B cell (primary cell): ENCODE measurements at regions not wholly inside any gene's neighbourhood (a gene's known extent, or its start where the extent isn't known, plus 50 kb on each side); places are given as distances from the start of the nearest gene placed in this dataset.

Source experiments
- ATAC-seq: fragments of 200-7000 bp; cut with Tn5 transposase; one replicate; pipeline ENCODE4 v1.10.0; 2021; ENCODE audit warnings: low read depth, mild to moderate bottlenecking, moderate number of reproducible peaks, moderate library complexity
- CTCF ChIA-PET: fragments of 350-600 bp; sonication (Branson Sonifier 250); formaldehyde crosslinking; loops from one replicate; lab custom pipeline; 2021; ENCODE audit warnings: antibody characterized with exemption, inconsistent platforms; lab: Charles Lee
- POLR2A ChIA-PET: fragments of 350-600 bp; sonication (Branson Sonifier 250); formaldehyde crosslinking; loops from one replicate; lab custom pipeline; 2021; ENCODE audit warnings: antibody characterized with exemption; lab: Charles Lee
- DNase-seq: peaks from one replicate; pipeline ENCODE4 v3.0.0; 2013
- H2AFZ ChIP-seq: 2 replicates; pipeline ENCODE4 v1.6.1; 2012; ENCODE audit warnings: mild to moderate bottlenecking, low read depth, low read length; ENCODE audit not compliant: insufficient read depth, poor library complexity, severe bottlenecking
- H3K27ac ChIP-seq, 2 donors: 1 replicate in 1 of 2; 2 replicates in 1 of 2; pipeline ENCODE4 v1.5.1; 2012 to 2013; ENCODE audit warnings: low read length in 2 of 2, mild to moderate bottlenecking in 2 of 2, moderate library complexity in 1 of 2
- H3K27me3 ChIP-seq, 4 experiments: fragments of 200-600 bp in 1 of 4; sonication (generic) in 1 of 4; replicated peaks in 1 of 4; 1 replicate in 2 of 4; 2 replicates in 2 of 4; pipeline versions ENCODE4 v1.6.1 to v1.7.0; 2013 to 2016; ENCODE audit warnings: low read length in 3 of 4, mild to moderate bottlenecking in 2 of 4, mixed read lengths in 1 of 4, moderate library complexity in 1 of 4; ENCODE audit not compliant: insufficient read depth in 4 of 4, control insufficient read depth in 3 of 4; ENCODE audit errors: control extremely low read depth in 1 of 4
- H3K36me3 ChIP-seq, 2 experiments: replicated peaks in 1 of 2; 1 replicate in 1 of 2; 2 replicates in 1 of 2; pipeline versions ENCODE4 v1.6.1 to v1.7.1; 2013; ENCODE audit warnings: low read length in 1 of 2; ENCODE audit not compliant: insufficient read depth in 2 of 2, control insufficient read depth in 1 of 2; ENCODE audit errors: control extremely low read depth in 1 of 2, extremely low read depth in 1 of 2
- H3K4me1 ChIP-seq, 2 donors: fragments of 200-600 bp in 1 of 2; sonication (generic) in 1 of 2; 1 replicate in 1 of 2; 2 replicates in 1 of 2; pipeline versions ENCODE4 v1.5.1 to v1.6.1; 2013 to 2017; ENCODE audit warnings: low read length in 2 of 2; ENCODE audit not compliant: control insufficient read depth in 2 of 2, insufficient read depth in 2 of 2
- H3K4me2 ChIP-seq: replicated peaks from 2 replicates; pipeline ENCODE3; 2012; ENCODE audit warnings: mild to moderate bottlenecking, low read depth, low read length; ENCODE audit not compliant: poor library complexity, severe bottlenecking
- H3K4me3 ChIP-seq, 5 experiments: fragments of 200-600 bp in 1 of 5; sonication (generic) in 1 of 5; 1 replicate in 3 of 5; 2 replicates in 2 of 5; pipeline versions ENCODE4 v1.5.1 to v1.7.0; 2011 to 2016; ENCODE audit warnings: low read length in 4 of 5, mild to moderate bottlenecking in 4 of 5, low read depth in 2 of 5, control low read depth in 1 of 5, moderate library complexity in 1 of 5; ENCODE audit not compliant: insufficient read depth in 1 of 5; ENCODE audit errors: control extremely low read depth in 1 of 5, extremely low read depth in 1 of 5
- H3K79me2 ChIP-seq: fragments of 200-600 bp; sonication (generic); one replicate; pipeline ENCODE4 v1.6.0; 2016; ENCODE audit warnings: low read length; ENCODE audit not compliant: control insufficient read depth, insufficient read depth
- H3K9ac ChIP-seq: fragments of 200-600 bp; sonication (generic); 2 replicates; pipeline ENCODE4 v1.6.1; 2017; ENCODE audit warnings: mild to moderate bottlenecking, low read length, moderate library complexity
- H3K9me3 ChIP-seq, 3 donors: one replicate each; pipeline versions ENCODE4 v1.6.1 to v1.7.1; 2013; ENCODE audit warnings: low read length in 2 of 3; ENCODE audit not compliant: control insufficient read depth in 2 of 3, insufficient read depth in 1 of 3; ENCODE audit errors: control extremely low read depth in 1 of 3
- H4K20me1 ChIP-seq: 2 replicates; pipeline ENCODE4 v1.6.0; 2012; ENCODE audit warnings: mild to moderate bottlenecking, low read length; ENCODE audit not compliant: insufficient read depth, control insufficient read depth, poor library complexity, severe bottlenecking
- H3K27ac Mint-ChIP-seq: one replicate; pipeline ENCODE4 v1.8.0; 2021; ENCODE audit warnings: mixed read lengths
- H3K27me3 Mint-ChIP-seq: one replicate; pipeline ENCODE4 v1.8.0; 2021; ENCODE audit warnings: mixed read lengths
- H3K4me1 Mint-ChIP-seq: one replicate; pipeline ENCODE4 v1.8.0; 2021; ENCODE audit warnings: mixed read lengths
- H3K4me3 Mint-ChIP-seq: one replicate; pipeline ENCODE4 v1.8.0; 2021; ENCODE audit warnings: mixed read lengths
- H3K9me3 Mint-ChIP-seq: one replicate; pipeline ENCODE4 v1.8.0; 2022; ENCODE audit warnings: mixed read lengths; ENCODE audit not compliant: insufficient read depth
- CTCF ChIP-seq: fragments of 200-600 bp; IDR thresholded peaks from one replicate; pipeline ENCODE4 v1.8.0; 2022; ENCODE audit warnings: antibody characterized with exemption, mild to moderate bottlenecking
- EZH2 ChIP-seq: IDR thresholded peaks from 2 replicates; pipeline ENCODE4 v1.6.1; 2012; ENCODE audit warnings: borderline replicate concordance, low read depth, mild to moderate bottlenecking, moderate library complexity, low read length; ENCODE audit not compliant: insufficient read depth, poor library complexity, severe bottlenecking
- WGBS: methylation state at CpG from one replicate; pipeline ENCODE4 v1.1.5; 2013; ENCODE audit warnings: missing lambda C conversion rate; ENCODE audit not compliant: insufficient coverage; 5-methylcytosine and 5-hydroxymethylcytosine counted together
- intact Hi-C: fragments of 100-400 bp; cut with micrococcal nuclease; formaldehyde crosslinking; loops from one replicate; pipeline ENCODE4 v1.10.0; 2022

DNA sequence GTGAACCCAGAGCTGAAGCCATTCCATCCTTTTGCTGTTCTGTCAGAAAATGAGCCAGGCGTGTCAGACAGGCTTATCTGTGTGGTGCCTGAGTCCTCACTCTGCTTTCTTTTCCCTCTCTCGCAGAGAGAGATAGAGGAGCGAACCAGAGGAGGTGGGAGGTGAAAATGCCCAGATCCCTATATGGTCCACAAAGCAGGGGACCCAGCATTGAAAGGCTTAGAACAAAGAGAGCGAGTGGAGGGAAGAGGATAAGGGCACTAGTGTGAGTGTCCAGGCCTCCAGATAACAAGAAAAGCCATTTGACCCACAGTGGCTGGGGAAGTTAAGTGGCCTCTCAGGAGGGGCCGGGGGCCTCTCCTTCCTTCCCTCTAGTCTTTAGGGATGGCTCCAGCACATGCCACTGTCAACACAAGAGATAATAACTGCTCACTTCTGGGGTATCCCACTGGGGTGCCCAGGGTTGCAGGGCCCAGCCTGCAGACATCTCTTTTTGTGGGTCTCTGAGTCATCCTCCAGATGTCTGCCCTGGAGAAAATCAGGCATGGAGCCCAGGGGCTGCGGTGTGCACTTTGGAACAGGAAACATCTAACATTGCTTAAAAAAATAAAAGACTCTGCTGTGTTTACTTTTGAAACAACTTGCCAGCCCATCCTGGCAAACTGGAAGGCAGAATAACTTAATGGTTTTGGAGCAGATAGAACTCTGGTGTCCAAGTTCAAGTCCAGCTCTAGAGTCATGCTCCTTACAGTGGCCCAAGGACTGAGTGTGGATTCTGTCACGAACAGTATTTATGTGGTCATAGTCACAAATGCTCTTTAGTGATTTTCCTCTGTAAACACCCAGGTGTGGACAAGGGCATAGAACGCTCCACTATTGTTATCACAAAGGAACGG, 189.5 kb downstream of the CXCL12 start:
- H2AFZ ChIP-seq, result no peak overlapping the region
- H3K27ac ChIP-seq, result no peak overlapping the region
- H3K9me3 Mint-ChIP-seq, result peaks cover 5% of the 10 kb centered on the region
- TF ChIP-seq EZH2 (no peak), CTCF (no peak)
- no peak overlapping the region for H3K4me3 Mint-ChIP-seq
- no peaks in the 10 kb centered on the region for H3K79me2 ChIP-seq
- CTCF ChIA-PET, result no interaction called here
- intact Hi-C loops, result no loop called here
- H3K4me3 ChIP-seq, result no peak overlapping the region
- no peak overlapping the region for H3K27ac Mint-ChIP-seq
- H3K4me1 Mint-ChIP-seq, result no peaks in the 10 kb centered on the region
- ATAC-seq (no peak), DNase-seq (no peak)
- no peak overlapping the region for H3K4me2 ChIP-seq
- H3K27me3 ChIP-seq, result no peaks in the 10 kb centered on the region
- peaks cover 0 to 26% (median 0%) of the 10 kb centered on the region in 3 donors for H3K9me3 ChIP-seq
- H4K20me1 ChIP-seq, result no peaks in the 10 kb centered on the region
- no peaks in the 10 kb centered on the region for H3K36me3 ChIP-seq
- H3K27me3 Mint-ChIP-seq, result no peaks in the 10 kb centered on the region
- 60% methylated on average over 6 of the region's 9 CpGs for WGBS
- H3K4me1 ChIP-seq, result no peaks in the 10 kb centered on the region
- no peak overlapping the region for H3K9ac ChIP-seq
- POLR2A ChIA-PET, result no interaction called here

- H3K4me1 Mint-ChIP-seq, result no peaks in the 10 kb centered on the region
- Histone ChIP-seq H3K27ac (no peak overlapping the region), H3K79me2 (no peaks in the 10 kb centered on the region), H3K4me1 (no peaks in the 10 kb centered on the region), H3K4me3 (no peak overlapping the region), H3K4me2 (no peak overlapping the region), H3K9ac (no peak overlapping the region), H3K9me3 (peaks cover 0 to 18% (median 0%) of the 10 kb centered on the region in 3 donors), H3K27me3 (no peaks in the 10 kb centered on the region), H3K36me3 (no peaks in the 10 kb centered on the region), H2AFZ (no peak overlapping the region), H4K20me1 (no peaks in the 10 kb centered on the region)
- ATAC-seq (no peak), DNase-seq (no peak)
- WGBS, result 67% methylated on average over 1 of the region's 2 CpGs
- no peak overlapping the region for H3K4me3 Mint-ChIP-seq
- no peak for TF ChIP-seq EZH2
- TF ChIP-seq CTCF, result no peak
- no peaks in the 10 kb centered on the region for H3K27me3 Mint-ChIP-seq
- ChIA-PET POLR2A (no interaction called here), CTCF (no interaction called here)
- intact Hi-C loops, result no loop called here
- H3K27ac Mint-ChIP-seq, result no peak overlapping the region
- peaks cover 5% of the 10 kb centered on the region for H3K9me3 Mint-ChIP-seq
Observed at GRCh38 chr10:44194435-44194834, 190.5 kb downstream of the CXCL12 start.
